Ureter (tissue), 1 donor: ENCODE measurements at regions not wholly inside any gene's neighbourhood (a gene's known extent, or its start where the extent isn't known, plus 50 kb on each side); places are given as distances from the start of the nearest gene placed in this dataset.
A peak's percentile ranks its signal among the peaks of the same experiment; 100 is the strongest.

ENCODE experiments used
- DNase-seq: peaks from one replicate; pipeline ENCODE4 v3.0.0-alpha.2; 2020; ENCODE audit warnings: low spot score
- donor health status: DM: yes; HTN: yes; CAD: no.

GRCh38 chr20:40591119-40591518 is 97.9 kb downstream of the MAFB start:
- no peak for DNase-seq

GRCh38 chr20:40589581-40589980 is 99.5 kb downstream of the MAFB start:
- no peak for DNase-seq

DNA sequence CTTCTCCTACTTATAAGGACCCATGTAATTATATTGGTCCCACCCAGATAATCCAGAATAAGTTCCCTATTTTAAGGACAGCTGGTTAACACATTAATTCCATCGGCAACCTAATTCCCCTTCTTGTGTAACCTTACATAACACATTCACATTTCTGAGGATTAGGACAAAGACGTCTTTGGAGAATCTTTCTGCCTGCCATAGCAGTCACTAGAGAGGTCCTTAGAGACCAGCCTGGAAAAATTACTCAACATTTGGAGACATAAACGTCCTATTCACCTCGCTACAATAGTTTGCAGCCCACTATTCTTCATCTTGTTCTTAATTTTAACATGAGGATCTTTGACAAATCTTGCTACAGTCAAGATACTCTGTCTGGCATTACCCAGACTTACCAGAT is 100.1 kb downstream of the MAFB start:
- DNase-seq: no peak

- DNase-seq: no peak
Measured at GRCh38 chr20:40587038-40587437, 102.0 kb downstream of the MAFB start.

DNA sequence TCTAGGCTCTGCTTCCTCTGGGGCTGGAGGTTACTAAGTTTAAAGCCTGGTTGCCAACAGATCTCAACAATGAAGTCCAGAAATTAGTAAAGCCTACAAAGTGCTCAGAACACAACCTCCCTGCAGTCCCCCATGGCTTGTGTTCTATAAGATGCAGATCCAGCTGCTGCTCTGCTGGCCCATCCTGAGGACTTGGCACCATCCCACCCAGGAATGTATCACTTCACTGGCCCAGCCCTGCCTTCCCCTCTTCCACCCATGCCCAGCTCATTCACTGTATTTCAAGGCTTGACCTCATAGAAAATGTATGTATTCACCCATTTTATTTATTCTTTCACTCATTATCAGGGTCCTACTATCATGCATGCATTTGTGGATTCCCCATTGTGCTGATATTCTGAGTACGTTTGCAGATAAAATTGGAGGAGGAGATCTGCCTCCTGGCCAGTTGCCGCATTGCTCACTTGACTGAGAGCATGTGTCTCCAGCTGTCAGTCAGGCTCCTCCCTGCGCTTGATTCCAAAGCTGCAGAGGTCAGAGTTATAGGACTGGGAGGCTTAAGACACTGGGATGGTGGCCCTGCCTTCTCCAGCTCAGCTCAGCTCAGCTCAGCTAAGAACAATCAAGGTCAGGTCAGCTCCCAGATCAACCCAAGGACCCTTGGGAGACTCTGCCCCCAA is 104.8 kb downstream of the MAFB start:
- DNase-seq: no peak

- DNase-seq: no peak
Measured at GRCh38 chr20:40583636-40584035, 105.4 kb downstream of the MAFB start.

GRCh38 chr20:40583205-40583604 is 105.8 kb downstream of the MAFB start:
- DNase-seq: no peak

DNA sequence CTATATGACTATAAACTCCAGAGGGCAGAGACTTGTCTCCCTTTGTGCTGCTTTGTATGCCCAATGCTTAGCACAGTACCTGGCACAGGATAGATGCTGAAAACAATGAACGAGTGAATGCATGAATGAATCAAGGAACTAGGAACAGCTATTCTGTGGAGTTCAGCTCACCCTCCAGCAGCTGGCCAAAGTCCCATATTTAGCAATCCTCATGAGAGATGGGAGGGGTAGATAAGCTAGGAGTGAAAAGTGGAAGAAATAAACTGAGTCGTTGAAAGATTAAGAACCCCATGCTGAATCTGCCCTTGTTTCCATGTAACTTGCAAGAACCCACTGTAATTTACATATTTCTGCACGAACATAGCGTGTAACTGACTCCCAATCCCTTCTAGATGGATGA is 106.5 kb downstream of the MAFB start:
- DNase-seq: no peak

GRCh38 chr20:40579701-40580100 is 109.3 kb downstream of the MAFB start:
- DNase-seq: no peak

DNA sequence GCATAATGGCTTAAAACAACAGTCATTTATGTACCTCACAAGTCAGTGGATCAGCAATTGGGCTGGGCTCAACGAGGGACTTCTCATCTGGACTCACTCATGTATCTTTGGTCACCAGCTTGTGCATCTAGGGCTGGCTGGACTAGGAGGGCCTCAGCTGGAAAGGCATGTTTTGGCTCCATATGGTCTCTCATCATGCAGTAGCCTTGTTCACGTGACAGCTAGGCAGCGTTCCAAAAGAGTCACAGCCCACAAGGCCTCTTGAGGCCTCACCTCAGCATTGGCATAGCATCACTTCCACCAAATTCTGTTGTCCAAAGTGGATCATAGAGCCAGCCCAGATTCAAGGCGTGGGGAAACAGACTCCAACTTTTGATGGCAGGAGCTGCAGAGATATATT is 110.1 kb downstream of the MAFB start:
- no peak for DNase-seq

GRCh38 chr20:40575851-40576250 is 113.2 kb downstream of the MAFB start:
- DNase-seq: no peak

- no peak for DNase-seq
Measured at GRCh38 chr20:40572251-40572650, 116.8 kb downstream of the MAFB start.

- no peak for DNase-seq
Measured at GRCh38 chr20:40571639-40572038, 117.4 kb downstream of the MAFB start.

- DNase-seq: no peak
Measured at GRCh38 chr20:40568200-40568599, 120.8 kb downstream of the MAFB start.

GRCh38 chr20:40565682-40566040 is 123.4 kb downstream of the MAFB start:
- no peak for DNase-seq

GRCh38 chr20:40565001-40565681 is 123.9 kb downstream of the MAFB start:
- no peak for DNase-seq

GRCh38 chr20:40563296-40563950 is 125.6 kb downstream of the MAFB start:
- DNase-seq: peak; percentile 92

DNA sequence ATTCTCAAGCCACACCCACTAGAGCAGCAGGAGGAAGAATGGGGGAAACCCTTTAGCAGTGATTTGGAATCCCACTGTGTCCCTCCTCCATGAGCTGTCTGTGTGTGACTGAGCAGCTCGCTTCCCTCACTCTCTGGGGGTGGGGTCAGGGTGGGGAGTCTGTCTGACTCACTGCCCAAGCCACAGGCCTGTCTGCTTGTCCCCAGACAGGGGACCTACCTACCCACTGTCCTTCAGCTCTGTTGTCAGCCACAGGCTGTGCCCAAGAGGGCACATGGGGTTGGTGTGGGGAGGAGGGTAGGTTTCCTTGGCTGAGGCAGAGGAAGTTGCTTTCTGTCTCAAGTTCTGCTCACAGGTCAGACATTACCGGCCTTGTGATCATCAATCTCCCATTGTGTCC is 127.0 kb downstream of the MAFB start:
- peak; percentile 54 for DNase-seq

DNA sequence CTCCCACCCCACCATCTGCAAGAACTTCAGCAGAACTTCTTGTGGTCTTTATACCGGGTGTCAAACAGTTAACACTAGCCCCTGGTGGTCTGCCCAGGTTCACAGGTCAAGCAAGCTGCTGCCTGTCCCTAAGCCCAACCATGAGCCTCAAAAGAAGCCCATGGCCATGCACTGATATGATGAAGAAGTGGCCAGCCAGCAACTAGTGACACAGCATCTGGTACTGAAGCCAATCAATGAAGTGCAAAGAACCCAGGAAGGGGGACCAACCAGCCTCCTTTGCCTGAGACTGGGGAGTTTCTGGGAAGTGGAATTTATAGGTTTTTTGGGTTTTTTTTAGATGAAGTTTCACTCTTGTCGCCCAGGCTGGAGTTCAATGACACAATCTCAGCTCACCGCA is 127.8 kb downstream of the MAFB start:
- DNase-seq: no peak

GRCh38 chr20:40558212-40558611 is 130.8 kb downstream of the MAFB start:
- DNase-seq: no peak

- no peak for DNase-seq
Measured at GRCh38 chr20:40551125-40551530, 137.9 kb downstream of the MAFB start.

GRCh38 chr20:40547483-40548091 is 141.4 kb downstream of the MAFB start:
- no peak for DNase-seq

GRCh38 chr20:40545478-40545877 is 143.6 kb downstream of the MAFB start:
- no peak for DNase-seq
